CD4-positive, alpha-beta T cell treated with Interferon gamma for 1 hour (primary cell): ENCODE measurements at regions not wholly inside any gene's neighbourhood (a gene's known extent, or its start where the extent isn't known, plus 50 kb on each side); places are given as distances from the start of the nearest gene placed in this dataset.
"Not testable (repeated sequence)": the region's sequence is repeated elsewhere in the genome, so short reads cannot be mapped to it uniquely, and the experiment has no call there.

Source experiments
- DNase-seq: peaks from one replicate; pipeline ENCODE4 v3.0.0-alpha.2; 2020

GRCh38 chr9:40928803-40929487 is 199.5 kb downstream of the FOXD4L6 start:
- DNase-seq = no peak

- DNase-seq = no peak
These were observed 200.4 kb downstream of the FOXD4L6 start for GRCh38 chr9:40927851-40928802.

- no peak for DNase-seq
These were observed 201.2 kb downstream of the FOXD4L6 start for GRCh38 chr9:40927260-40927631.

GRCh38 chr9:40926404-40927259 is 201.8 kb downstream of the FOXD4L6 start:
- no peak for DNase-seq

- DNase-seq = no peak
These were observed 203.3 kb downstream of the FOXD4L6 start for GRCh38 chr9:40925149-40925548.

GRCh38 chr9:40916399-40916783 is 212.1 kb downstream of the FOXD4L6 start:
- DNase-seq = not testable (repeated sequence)

GRCh38 chr9:40915660-40916398 is 212.7 kb downstream of the FOXD4L6 start:
- DNase-seq = not testable (repeated sequence)

- no peak for DNase-seq
These were observed 213.5 kb downstream of the FOXD4L6 start for GRCh38 chr9:40914772-40915659.

- no peak for DNase-seq
These were observed 214.4 kb downstream of the FOXD4L6 start for GRCh38 chr9:40913928-40914673.

- no peak for DNase-seq
These were observed 215.3 kb downstream of the FOXD4L6 start for GRCh38 chr9:40913096-40913719.

- DNase-seq = not testable (repeated sequence)
These were observed 215.8 kb downstream of the FOXD4L6 start for GRCh38 chr9:40912679-40913078.

- DNase-seq = no peak
These were observed 216.8 kb downstream of the FOXD4L6 start for GRCh38 chr9:40911647-40912046.

GRCh38 chr9:40910995-40911394 is 217.5 kb downstream of the FOXD4L6 start:
- DNase-seq = not testable (repeated sequence)

- no peak for DNase-seq
These were observed 218.7 kb downstream of the FOXD4L6 start for GRCh38 chr9:40909821-40910220.

- DNase-seq = not testable (repeated sequence)
These were observed 219.4 kb downstream of the FOXD4L6 start for GRCh38 chr9:40909111-40909510.

- no peak for DNase-seq
These were observed 220.5 kb downstream of the FOXD4L6 start for GRCh38 chr9:40907657-40908624.

GRCh38 chr9:40906879-40907278 is 221.6 kb downstream of the FOXD4L6 start:
- DNase-seq = not testable (repeated sequence)

GRCh38 chr9:40892315-40892714 is 236.2 kb downstream of the FOXD4L6 start:
- DNase-seq = not testable (repeated sequence)

GRCh38 chr9:40885858-40886257 is 242.6 kb downstream of the FOXD4L6 start:
- not testable (repeated sequence) for DNase-seq
